ENCODE measurements at regions not wholly inside any gene's neighbourhood (a gene's known extent, or its start where the extent isn't known, plus 50 kb on each side); places are given as distances from the start of the nearest gene placed in this dataset.

- TF ChIP-seq, protein P1, sequence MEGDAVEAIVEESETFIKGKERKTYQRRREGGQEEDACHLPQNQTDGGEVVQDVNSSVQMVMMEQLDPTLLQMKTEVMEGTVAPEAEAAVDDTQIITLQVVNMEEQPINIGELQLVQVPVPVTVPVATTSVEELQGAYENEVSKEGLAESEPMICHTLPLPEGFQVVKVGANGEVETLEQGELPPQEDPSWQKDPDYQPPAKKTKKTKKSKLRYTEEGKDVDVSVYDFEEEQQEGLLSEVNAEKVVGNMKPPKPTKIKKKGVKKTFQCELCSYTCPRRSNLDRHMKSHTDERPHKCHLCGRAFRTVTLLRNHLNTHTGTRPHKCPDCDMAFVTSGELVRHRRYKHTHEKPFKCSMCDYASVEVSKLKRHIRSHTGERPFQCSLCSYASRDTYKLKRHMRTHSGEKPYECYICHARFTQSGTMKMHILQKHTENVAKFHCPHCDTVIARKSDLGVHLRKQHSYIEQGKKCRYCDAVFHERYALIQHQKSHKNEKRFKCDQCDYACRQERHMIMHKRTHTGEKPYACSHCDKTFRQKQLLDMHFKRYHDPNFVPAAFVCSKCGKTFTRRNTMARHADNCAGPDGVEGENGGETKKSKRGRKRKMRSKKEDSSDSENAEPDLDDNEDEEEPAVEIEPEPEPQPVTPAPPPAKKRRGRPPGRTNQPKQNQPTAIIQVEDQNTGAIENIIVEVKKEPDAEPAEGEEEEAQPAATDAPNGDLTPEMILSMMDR (IDR thresholded peaks at IDR 0.05), result no peak
- no peak for TF ChIP-seq POLR2A (IDR thresholded peaks at IDR 0.05)
Observed at GRCh38 chr4:110271986-110272385, 73.6 kb upstream of the ELOVL6 start.

Measured in transverse colon (tissue), 3 donors.